ENCODE measurements at regions not wholly inside any gene's neighbourhood (a gene's known extent, or its start where the extent isn't known, plus 50 kb on each side); places are given as distances from the start of the nearest gene placed in this dataset.
"Not testable (repeated sequence)": the region's sequence is repeated elsewhere in the genome, so short reads cannot be mapped to it uniquely, and the experiment has no call there.

- no peaks in the 10 kb centered on the region for H3K4me1 Mint-ChIP-seq (ENCODE audit: low read depth, unreplicated experiment)
- BruUV-seq (replicated peaks): no TSS peak
- CTCF ChIA-PET: no interaction called here
- TF ChIP-seq CTCF (IDR thresholded peaks at IDR 0.05; ENCODE audit: unreplicated experiment): no peak
- H3K27me3 Mint-ChIP-seq (ENCODE audit: unreplicated experiment): no peaks in the 10 kb centered on the region
- no peaks in the 10 kb centered on the region for H3K36me3 Mint-ChIP-seq (ENCODE audit: insufficient read depth, unreplicated experiment)
- H3K4me3 Mint-ChIP-seq (ENCODE audit: low read depth, unreplicated experiment): no peak overlapping the region
- H3K9me3 Mint-ChIP-seq (ENCODE audit: low read depth, unreplicated experiment): peaks cover 13% of the 10 kb centered on the region
- intact Hi-C loops (cut with micrococcal nuclease; ENCODE audit: unreplicated experiment): no loop called here
- no peak for DNase-seq
- no peak overlapping the region for H3K27ac Mint-ChIP-seq (ENCODE audit: unreplicated experiment)
Observed at GRCh38 chr5:5739490-5739945, 317.0 kb downstream of the ICE1 start.

GRCh38 chr5:5738797-5739489 lies 316.5 kb downstream of the ICE1 start:
- Mint-ChIP-seq H3K36me3 (ENCODE audit: insufficient read depth, unreplicated experiment) (no peaks in the 10 kb centered on the region), H3K27ac (ENCODE audit: unreplicated experiment) (no peak overlapping the region), H3K9me3 (ENCODE audit: low read depth, unreplicated experiment) (peaks cover 13% of the 10 kb centered on the region), H3K4me3 (ENCODE audit: low read depth, unreplicated experiment) (no peak overlapping the region), H3K27me3 (ENCODE audit: unreplicated experiment) (no peaks in the 10 kb centered on the region), H3K4me1 (ENCODE audit: low read depth, unreplicated experiment) (no peaks in the 10 kb centered on the region)
- BruUV-seq (replicated peaks): no TSS peak
- CTCF ChIA-PET: no interaction called here
- intact Hi-C loops (cut with micrococcal nuclease; ENCODE audit: unreplicated experiment): no loop called here
- no peak for TF ChIP-seq CTCF (IDR thresholded peaks at IDR 0.05; ENCODE audit: unreplicated experiment)
- DNase-seq: no peak

GRCh38 chr5:5736007-5736406 lies 313.5 kb downstream of the ICE1 start:
- Mint-ChIP-seq H3K36me3 (ENCODE audit: insufficient read depth, unreplicated experiment) (no peaks in the 10 kb centered on the region), H3K27ac (ENCODE audit: unreplicated experiment) (no peak overlapping the region), H3K4me1 (ENCODE audit: low read depth, unreplicated experiment) (no peaks in the 10 kb centered on the region), H3K4me3 (ENCODE audit: low read depth, unreplicated experiment) (no peak overlapping the region), H3K27me3 (ENCODE audit: unreplicated experiment) (no peaks in the 10 kb centered on the region), H3K9me3 (ENCODE audit: low read depth, unreplicated experiment) (peaks cover 12% of the 10 kb centered on the region)
- intact Hi-C loops (cut with micrococcal nuclease; ENCODE audit: unreplicated experiment): no loop called here
- no TSS peak for BruUV-seq (replicated peaks)
- no peak for TF ChIP-seq CTCF (IDR thresholded peaks at IDR 0.05; ENCODE audit: unreplicated experiment)
- DNase-seq: no peak
- CTCF ChIA-PET: no interaction called here

- CTCF ChIA-PET; DNase-seq; H3K36me3 Mint-ChIP-seq (ENCODE audit: insufficient read depth, unreplicated experiment); H3K27me3 Mint-ChIP-seq (ENCODE audit: unreplicated experiment); H3K4me3 Mint-ChIP-seq (ENCODE audit: low read depth, unreplicated experiment); H3K27ac Mint-ChIP-seq (ENCODE audit: unreplicated experiment); intact Hi-C loops (cut with micrococcal nuclease; ENCODE audit: unreplicated experiment); H3K4me1 Mint-ChIP-seq (ENCODE audit: low read depth, unreplicated experiment); BruUV-seq (replicated peaks): not testable (repeated sequence)
- peaks cover 14% of the 10 kb centered on the region for H3K9me3 Mint-ChIP-seq (ENCODE audit: low read depth, unreplicated experiment)
Observed at GRCh38 chr5:5733058-5733457, 310.6 kb downstream of the ICE1 start.

- BruUV-seq (replicated peaks): no TSS peak
- no peak for TF ChIP-seq CTCF (IDR thresholded peaks at IDR 0.05; ENCODE audit: unreplicated experiment)
- no peak for DNase-seq
- Mint-ChIP-seq H3K27ac (ENCODE audit: unreplicated experiment) (no peak overlapping the region), H3K4me1 (ENCODE audit: low read depth, unreplicated experiment) (no peaks in the 10 kb centered on the region), H3K9me3 (ENCODE audit: low read depth, unreplicated experiment) (peaks cover 8% of the 10 kb centered on the region), H3K36me3 (ENCODE audit: insufficient read depth, unreplicated experiment) (no peaks in the 10 kb centered on the region), H3K27me3 (ENCODE audit: unreplicated experiment) (no peaks in the 10 kb centered on the region), H3K4me3 (ENCODE audit: low read depth, unreplicated experiment) (no peak overlapping the region)
- intact Hi-C loops (cut with micrococcal nuclease; ENCODE audit: unreplicated experiment): no loop called here
- CTCF ChIA-PET: no interaction called here
Observed at GRCh38 chr5:5726401-5726800, 303.9 kb downstream of the ICE1 start.

Data from Calu3 (cell line).